ENCODE measurements at regions not wholly inside any gene's neighbourhood (a gene's known extent, or its start where the extent isn't known, plus 50 kb on each side); places are given as distances from the start of the nearest gene placed in this dataset.

DNA sequence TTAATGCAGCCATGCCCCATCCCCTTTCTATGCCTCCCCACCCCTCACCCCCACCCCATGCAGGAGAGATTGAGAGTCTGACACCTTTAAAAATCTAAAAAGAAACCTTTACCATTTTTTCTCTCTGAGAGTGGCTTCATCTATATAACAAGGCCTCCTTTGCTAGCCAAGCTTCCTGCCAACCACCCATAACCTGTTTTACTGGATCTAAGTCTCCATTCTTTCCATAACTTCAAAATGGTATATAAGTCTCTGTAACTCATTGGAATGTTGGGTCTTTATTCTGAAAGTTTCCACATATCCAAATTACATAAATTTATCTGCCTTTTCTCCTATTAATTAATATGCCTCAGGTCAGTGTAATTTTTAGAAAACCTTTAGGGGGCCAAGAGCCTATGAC is 1174.0 kb downstream of the MAT2B start:
- RAD21 ChIA-PET (ENCODE audit: unreplicated experiment): no interaction called here
- in situ Hi-C loops (cut with MboI): no loop called here
- no peak overlapping the region for H2AFZ ChIP-seq (ENCODE audit: control insufficient read depth, low read depth, low read length)
- TF ChIP-seq ZNF687 (IDR thresholded peaks at IDR 0.05): no peak
- TF ChIP-seq, protein P1, sequence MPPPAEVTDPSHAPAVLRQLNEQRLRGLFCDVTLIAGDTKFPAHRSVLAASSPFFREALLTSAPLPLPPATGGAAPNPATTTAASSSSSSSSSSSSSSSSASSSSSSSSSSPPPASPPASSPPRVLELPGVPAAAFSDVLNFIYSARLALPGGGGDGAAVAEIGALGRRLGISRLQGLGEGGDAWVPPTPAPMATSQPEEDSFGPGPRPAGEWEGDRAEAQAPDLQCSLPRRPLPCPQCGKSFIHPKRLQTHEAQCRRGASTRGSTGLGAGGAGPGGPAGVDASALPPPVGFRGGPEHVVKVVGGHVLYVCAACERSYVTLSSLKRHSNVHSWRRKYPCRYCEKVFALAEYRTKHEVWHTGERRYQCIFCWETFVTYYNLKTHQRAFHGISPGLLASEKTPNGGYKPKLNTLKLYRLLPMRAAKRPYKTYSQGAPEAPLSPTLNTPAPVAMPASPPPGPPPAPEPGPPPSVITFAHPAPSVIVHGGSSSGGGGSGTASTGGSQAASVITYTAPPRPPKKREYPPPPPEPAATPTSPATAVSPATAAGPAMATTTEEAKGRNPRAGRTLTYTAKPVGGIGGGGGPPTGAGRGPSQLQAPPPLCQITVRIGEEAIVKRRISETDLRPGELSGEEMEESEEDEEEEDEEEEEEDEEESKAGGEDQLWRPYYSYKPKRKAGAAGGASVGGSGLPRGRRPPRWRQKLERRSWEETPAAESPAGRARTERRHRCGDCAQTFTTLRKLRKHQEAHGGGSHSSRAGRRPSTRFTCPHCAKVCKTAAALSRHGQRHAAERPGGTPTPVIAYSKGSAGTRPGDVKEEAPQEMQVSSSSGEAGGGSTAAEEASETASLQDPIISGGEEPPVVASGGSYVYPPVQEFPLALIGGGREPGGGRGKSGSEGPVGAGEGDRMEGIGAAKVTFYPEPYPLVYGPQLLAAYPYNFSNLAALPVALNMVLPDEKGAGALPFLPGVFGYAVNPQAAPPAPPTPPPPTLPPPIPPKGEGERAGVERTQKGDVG (CRISPR knock-in tag; IDR thresholded peaks at IDR 0.05): no peak
- TF ChIP-seq ELK1 (IDR thresholded peaks at IDR 0.05; ENCODE audit: low read depth, low read length): no peak
- no peak for TF ChIP-seq DPF2 (IDR thresholded peaks at IDR 0.05)
- no peak for TF ChIP-seq IRF4 (IDR thresholded peaks at IDR 0.05; ENCODE audit: low read depth, low read length)
- TF ChIP-seq HCFC1 (IDR thresholded peaks at IDR 0.05; ENCODE audit: low read length): no peak
- no peak for TF ChIP-seq ZNF274 (IDR thresholded peaks at IDR 0.05; ENCODE audit: insufficient read depth, insufficient read length)
- no peak for TF ChIP-seq TARDBP (IDR thresholded peaks at IDR 0.05; ENCODE audit: borderline replicate concordance)
- no peak for TF ChIP-seq CBX3 (IDR thresholded peaks at IDR 0.05; ENCODE audit: borderline replicate concordance, low read depth)
- no peak for TF ChIP-seq PRDM15 (CRISPR knock-in tag; IDR thresholded peaks at IDR 0.05)
- TF ChIP-seq KDM1A (IDR thresholded peaks at IDR 0.05; ENCODE audit: borderline replicate concordance): no peak
- TF ChIP-seq ATF7 (IDR thresholded peaks at IDR 0.05; ENCODE audit: low read depth): no peak

More for the DNA sequence above, 1174.0 kb downstream of the MAT2B start:
- CTCF ChIA-PET: interaction anchor here (1.5 kb wide), 1 partner anchor 176 kb away, joined by 6 read pairs; no protein-coding TSS in a partner anchor
- SMC1A ChIA-PET (ENCODE audit: uncharacterized antibody, unreplicated experiment): no interaction called here
- no peaks in the 10 kb centered on the region for H3K27me3 ChIP-seq (replicated peaks in 1 of 2; ENCODE audit: control insufficient read depth in 2 of 2, insufficient read depth in 2 of 2, low read length in 1 of 2)
- no TSS peak for BruUV-seq (replicated peaks)
- POLR2A ChIA-PET: no interaction called here
- intact Hi-C loops (cut with micrococcal nuclease; ENCODE audit: unreplicated experiment): loop anchor here (10.0 kb wide), 1 partner anchor 175 kb away; no protein-coding TSS in a partner anchor
- H3K27ac ChIP-seq (ENCODE audit: control insufficient read depth, insufficient read depth): no peak overlapping the region
- H3K9ac ChIP-seq (ENCODE audit: control insufficient read depth, insufficient read depth, low read length): no peak overlapping the region
- H3K79me2 ChIP-seq (ENCODE audit: control insufficient read depth, insufficient read depth, low read length): no peaks in the 10 kb centered on the region
- H3K4me1 ChIP-seq (ENCODE audit: control insufficient read depth, insufficient read depth, low read length): no peaks in the 10 kb centered on the region
- DNase-seq (ENCODE audit: low read depth, low spot score) (no peak), FAIRE-seq (no peak), ATAC-seq (no peak)
- H3K4me3 ChIP-seq: no peak overlapping the region
- no peaks in the 10 kb centered on the region for H3K36me3 ChIP-seq (ENCODE audit: control insufficient read depth in 2 of 2, insufficient read depth in 2 of 2, low read length in 1 of 2)
- H3K4me2 ChIP-seq (ENCODE audit: control insufficient read depth, insufficient read depth): no peak overlapping the region
- no peaks in the 10 kb centered on the region for H4K20me1 ChIP-seq (ENCODE audit: control insufficient read depth, insufficient read depth)
- no peaks in the 10 kb centered on the region for H3K9me3 ChIP-seq (replicated peaks; ENCODE audit: control insufficient read depth, insufficient read depth, low read length)

Data from GM12878 (cell line).